Neural cell (in vitro differentiated cells): ENCODE measurements at regions not wholly inside any gene's neighbourhood (a gene's known extent, or its start where the extent isn't known, plus 50 kb on each side); places are given as distances from the start of the nearest gene placed in this dataset.

ENCODE experiments used
- CTCF ChIP-seq: fragments of 450-650 bp; IDR thresholded peaks from 2 replicates; pipeline ENCODE4 v1.5.1; 2014; ENCODE audit warnings: antibody characterized with exemption, mild to moderate bottlenecking, moderate library complexity; ENCODE audit not compliant: poor library complexity, severe bottlenecking
- POLR2AphosphoS5 ChIP-seq: IDR thresholded peaks from 2 replicates; pipeline ENCODE4 v1.6.1; 2012
- RAD21 ChIP-seq: fragments of 450-650 bp; conservative IDR thresholded peaks from 2 replicates; pipeline ENCODE4 v1.6.1; 2014; ENCODE audit warnings: antibody characterized with exemption, mild to moderate bottlenecking, moderate library complexity
- SMC3 ChIP-seq: fragments of 450-650 bp; conservative IDR thresholded peaks from 2 replicates; pipeline ENCODE4 v1.6.1; 2014; ENCODE audit warnings: antibody characterized with exemption, mild to moderate bottlenecking, moderate library complexity; ENCODE audit not compliant: poor library complexity

GRCh38 chr5:107282061-107282460 is 388.7 kb downstream of the EFNA5 start:
- no peak for TF ChIP-seq CTCF
- TF ChIP-seq SMC3, result no peak
- TF ChIP-seq POLR2AphosphoS5, result no peak
- no peak for TF ChIP-seq RAD21
